Esophagus squamous epithelium (tissue), 4 donors: ENCODE measurements at regions not wholly inside any gene's neighbourhood (a gene's known extent, or its start where the extent isn't known, plus 50 kb on each side); places are given as distances from the start of the nearest gene placed in this dataset.

Experiments used
- CTCF ChIP-seq, 6 experiments: fragments of 450-650 bp in 4 of 6; fragments of 200-600 bp in 2 of 6; sonication (generic) in 2 of 6; IDR thresholded peaks; one replicate each; pipeline ENCODE4 v1.5.1; 2016 to 2019; ENCODE audit warnings: antibody characterized with exemption in 6 of 6, mild to moderate bottlenecking in 4 of 6, moderate library complexity in 4 of 6
- POLR2A ChIP-seq, 4 donors: fragments of 450-650 bp; IDR thresholded peaks; one replicate each; pipeline ENCODE4 v1.6.1; 2017; ENCODE audit warnings: antibody characterized with exemption in 4 of 4, mild to moderate bottlenecking in 4 of 4, moderate library complexity in 3 of 4

- TF ChIP-seq POLR2A (IDR thresholded peaks at IDR 0.05): no peak
- no peak for TF ChIP-seq CTCF (IDR thresholded peaks at IDR 0.05)
These were observed 204.9 kb upstream of the C14orf180 start for GRCh38 chr14:104374718-104375080.
